B cell (primary cell): ENCODE measurements at regions not wholly inside any gene's neighbourhood (a gene's known extent, or its start where the extent isn't known, plus 50 kb on each side); places are given as distances from the start of the nearest gene placed in this dataset.

Experiments
- ATAC-seq: fragments of 200-7000 bp; cut with Tn5 transposase; one replicate; pipeline ENCODE4 v1.10.0; 2021; ENCODE audit warnings: low read depth, mild to moderate bottlenecking, moderate number of reproducible peaks, moderate library complexity
- CTCF ChIA-PET: fragments of 350-600 bp; sonication (Branson Sonifier 250); formaldehyde crosslinking; loops from one replicate; lab custom pipeline; 2021; ENCODE audit warnings: antibody characterized with exemption, inconsistent platforms; lab: Charles Lee
- POLR2A ChIA-PET: fragments of 350-600 bp; sonication (Branson Sonifier 250); formaldehyde crosslinking; loops from one replicate; lab custom pipeline; 2021; ENCODE audit warnings: antibody characterized with exemption; lab: Charles Lee
- DNase-seq: peaks from one replicate; pipeline ENCODE4 v3.0.0; 2013
- H2AFZ ChIP-seq: 2 replicates; pipeline ENCODE4 v1.6.1; 2012; ENCODE audit warnings: mild to moderate bottlenecking, low read depth, low read length; ENCODE audit not compliant: insufficient read depth, poor library complexity, severe bottlenecking
- H3K27ac ChIP-seq, 2 donors: 1 replicate in 1 of 2; 2 replicates in 1 of 2; pipeline ENCODE4 v1.5.1; 2012 to 2013; ENCODE audit warnings: low read length in 2 of 2, mild to moderate bottlenecking in 2 of 2, moderate library complexity in 1 of 2
- H3K27me3 ChIP-seq, 4 experiments: fragments of 200-600 bp in 1 of 4; sonication (generic) in 1 of 4; replicated peaks in 1 of 4; 1 replicate in 2 of 4; 2 replicates in 2 of 4; pipeline versions ENCODE4 v1.6.1 to v1.7.0; 2013 to 2016; ENCODE audit warnings: low read length in 3 of 4, mild to moderate bottlenecking in 2 of 4, mixed read lengths in 1 of 4, moderate library complexity in 1 of 4; ENCODE audit not compliant: insufficient read depth in 4 of 4, control insufficient read depth in 3 of 4; ENCODE audit errors: control extremely low read depth in 1 of 4
- H3K36me3 ChIP-seq, 2 experiments: replicated peaks in 1 of 2; 1 replicate in 1 of 2; 2 replicates in 1 of 2; pipeline versions ENCODE4 v1.6.1 to v1.7.1; 2013; ENCODE audit warnings: low read length in 1 of 2; ENCODE audit not compliant: insufficient read depth in 2 of 2, control insufficient read depth in 1 of 2; ENCODE audit errors: control extremely low read depth in 1 of 2, extremely low read depth in 1 of 2
- H3K4me1 ChIP-seq, 2 donors: fragments of 200-600 bp in 1 of 2; sonication (generic) in 1 of 2; 1 replicate in 1 of 2; 2 replicates in 1 of 2; pipeline versions ENCODE4 v1.5.1 to v1.6.1; 2013 to 2017; ENCODE audit warnings: low read length in 2 of 2; ENCODE audit not compliant: control insufficient read depth in 2 of 2, insufficient read depth in 2 of 2
- H3K4me2 ChIP-seq: replicated peaks from 2 replicates; pipeline ENCODE3; 2012; ENCODE audit warnings: mild to moderate bottlenecking, low read depth, low read length; ENCODE audit not compliant: poor library complexity, severe bottlenecking
- H3K4me3 ChIP-seq, 5 experiments: fragments of 200-600 bp in 1 of 5; sonication (generic) in 1 of 5; 1 replicate in 3 of 5; 2 replicates in 2 of 5; pipeline versions ENCODE4 v1.5.1 to v1.7.0; 2011 to 2016; ENCODE audit warnings: low read length in 4 of 5, mild to moderate bottlenecking in 4 of 5, low read depth in 2 of 5, control low read depth in 1 of 5, moderate library complexity in 1 of 5; ENCODE audit not compliant: insufficient read depth in 1 of 5; ENCODE audit errors: control extremely low read depth in 1 of 5, extremely low read depth in 1 of 5
- H3K79me2 ChIP-seq: fragments of 200-600 bp; sonication (generic); one replicate; pipeline ENCODE4 v1.6.0; 2016; ENCODE audit warnings: low read length; ENCODE audit not compliant: control insufficient read depth, insufficient read depth
- H3K9ac ChIP-seq: fragments of 200-600 bp; sonication (generic); 2 replicates; pipeline ENCODE4 v1.6.1; 2017; ENCODE audit warnings: mild to moderate bottlenecking, low read length, moderate library complexity
- H3K9me3 ChIP-seq, 3 donors: one replicate each; pipeline versions ENCODE4 v1.6.1 to v1.7.1; 2013; ENCODE audit warnings: low read length in 2 of 3; ENCODE audit not compliant: control insufficient read depth in 2 of 3, insufficient read depth in 1 of 3; ENCODE audit errors: control extremely low read depth in 1 of 3
- H4K20me1 ChIP-seq: 2 replicates; pipeline ENCODE4 v1.6.0; 2012; ENCODE audit warnings: mild to moderate bottlenecking, low read length; ENCODE audit not compliant: insufficient read depth, control insufficient read depth, poor library complexity, severe bottlenecking
- H3K27ac Mint-ChIP-seq: one replicate; pipeline ENCODE4 v1.8.0; 2021; ENCODE audit warnings: mixed read lengths
- H3K27me3 Mint-ChIP-seq: one replicate; pipeline ENCODE4 v1.8.0; 2021; ENCODE audit warnings: mixed read lengths
- H3K4me1 Mint-ChIP-seq: one replicate; pipeline ENCODE4 v1.8.0; 2021; ENCODE audit warnings: mixed read lengths
- H3K4me3 Mint-ChIP-seq: one replicate; pipeline ENCODE4 v1.8.0; 2021; ENCODE audit warnings: mixed read lengths
- H3K9me3 Mint-ChIP-seq: one replicate; pipeline ENCODE4 v1.8.0; 2022; ENCODE audit warnings: mixed read lengths; ENCODE audit not compliant: insufficient read depth
- CTCF ChIP-seq: fragments of 200-600 bp; IDR thresholded peaks from one replicate; pipeline ENCODE4 v1.8.0; 2022; ENCODE audit warnings: antibody characterized with exemption, mild to moderate bottlenecking
- EZH2 ChIP-seq: IDR thresholded peaks from 2 replicates; pipeline ENCODE4 v1.6.1; 2012; ENCODE audit warnings: borderline replicate concordance, low read depth, mild to moderate bottlenecking, moderate library complexity, low read length; ENCODE audit not compliant: insufficient read depth, poor library complexity, severe bottlenecking
- WGBS: methylation state at CpG from one replicate; pipeline ENCODE4 v1.1.5; 2013; ENCODE audit warnings: missing lambda C conversion rate; ENCODE audit not compliant: insufficient coverage; 5-methylcytosine and 5-hydroxymethylcytosine counted together
- intact Hi-C: fragments of 100-400 bp; cut with micrococcal nuclease; formaldehyde crosslinking; loops from one replicate; pipeline ENCODE4 v1.10.0; 2022

- Histone ChIP-seq H3K4me1 (no peaks in the 10 kb centered on the region), H3K9me3 (no peaks in the 10 kb centered on the region), H2AFZ (no peak overlapping the region), H3K4me2 (no peak overlapping the region), H4K20me1 (no peaks in the 10 kb centered on the region), H3K36me3 (no peaks in the 10 kb centered on the region), H3K9ac (no peak overlapping the region), H3K4me3 (no peak overlapping the region), H3K79me2 (no peaks in the 10 kb centered on the region), H3K27me3 (no peaks in the 10 kb centered on the region), H3K27ac (no peak overlapping the region)
- H3K27ac Mint-ChIP-seq: no peak overlapping the region
- intact Hi-C loops: no loop called here
- no peaks in the 10 kb centered on the region for H3K27me3 Mint-ChIP-seq
- H3K9me3 Mint-ChIP-seq: no peaks in the 10 kb centered on the region
- no CpG with 5 or more reads among the region's 1 CpG for whole genome bisulfite sequencing
- H3K4me3 Mint-ChIP-seq: no peak overlapping the region
- DNase-seq (no peak), ATAC-seq (no peak)
- CTCF ChIA-PET: no interaction called here
- TF ChIP-seq CTCF (no peak), EZH2 (no peak)
- POLR2A ChIA-PET: no interaction called here
- H3K4me1 Mint-ChIP-seq: no peaks in the 10 kb centered on the region
Measured at GRCh38 chr4:30953799-30954198, 233.6 kb downstream of the PCDH7 start.

- Histone ChIP-seq H3K4me1 (no peaks in the 10 kb centered on the region), H3K79me2 (no peaks in the 10 kb centered on the region), H3K4me3 (no peak overlapping the region), H4K20me1 (no peaks in the 10 kb centered on the region), H3K9ac (no peak overlapping the region), H3K27me3 (no peaks in the 10 kb centered on the region), H3K4me2 (no peak overlapping the region), H2AFZ (no peak overlapping the region), H3K27ac (no peak overlapping the region), H3K9me3 (no peaks in the 10 kb centered on the region), H3K36me3 (no peaks in the 10 kb centered on the region)
- no peak overlapping the region for H3K27ac Mint-ChIP-seq
- no peak for DNase-seq
- no peaks in the 10 kb centered on the region for H3K4me1 Mint-ChIP-seq
- H3K27me3 Mint-ChIP-seq: no peaks in the 10 kb centered on the region
- 67% methylated on average over 2 of the region's 6 CpGs for WGBS
- no peaks in the 10 kb centered on the region for H3K9me3 Mint-ChIP-seq
- intact Hi-C loops: no loop called here
- ChIA-PET POLR2A (no interaction called here), CTCF (no interaction called here)
- H3K4me3 Mint-ChIP-seq: no peak overlapping the region
- no peak for ATAC-seq
- TF ChIP-seq EZH2: no peak
Measured at GRCh38 chr4:30956916-30957315, 236.7 kb downstream of the PCDH7 start.
